AG09309 (cell line): ENCODE measurements at regions not wholly inside any gene's neighbourhood (a gene's known extent, or its start where the extent isn't known, plus 50 kb on each side); places are given as distances from the start of the nearest gene placed in this dataset.

Experiments used
- DNase-seq: peaks from one replicate; pipeline ENCODE4 v3.0.0-alpha.2; 2010; ENCODE audit warnings: low read depth
- H3K4me3 ChIP-seq: 2 replicates; pipeline ENCODE4 v1.5.1; 2011; ENCODE audit warnings: mild to moderate bottlenecking, low read depth, low read length, moderate library complexity; ENCODE audit not compliant: control insufficient read depth
- CTCF ChIP-seq: IDR thresholded peaks from 2 replicates; pipeline ENCODE4 v1.5.1; 2011; ENCODE audit warnings: mild to moderate bottlenecking, low read depth, low read length, inconsistent platforms; ENCODE audit not compliant: insufficient read depth, control insufficient read depth; ENCODE audit errors: missing control alignments

DNA sequence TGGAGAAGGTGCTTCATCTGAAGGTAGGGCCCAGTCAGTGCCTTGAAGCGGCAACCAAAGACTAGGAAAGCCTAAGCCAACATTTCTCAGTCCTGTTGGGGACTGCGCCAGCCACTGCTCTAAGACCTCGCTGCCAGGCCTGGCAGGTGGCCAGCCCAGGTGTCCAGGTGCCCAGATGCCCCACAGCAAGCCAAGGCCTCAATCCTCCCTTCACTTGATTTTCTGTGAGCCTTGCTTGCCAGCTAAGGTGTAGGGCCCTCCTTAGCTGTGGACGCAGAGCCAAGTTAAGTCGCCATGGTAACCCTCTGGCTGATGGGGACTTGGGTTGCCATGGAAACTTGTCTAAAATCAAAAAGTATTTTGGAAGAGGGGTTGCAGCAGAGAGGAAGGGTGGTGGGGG lies 135.0 kb downstream of the NAV1 start:
- H3K4me3 ChIP-seq: no peak overlapping the region
- DNase-seq: no peak
- TF ChIP-seq CTCF: no peak

- DNase-seq: no peak
- H3K4me3 ChIP-seq: no peak overlapping the region
- no peak for TF ChIP-seq CTCF
Measured at GRCh38 chr1:201675143-201675542, 136.2 kb downstream of the NAV1 start.

DNA sequence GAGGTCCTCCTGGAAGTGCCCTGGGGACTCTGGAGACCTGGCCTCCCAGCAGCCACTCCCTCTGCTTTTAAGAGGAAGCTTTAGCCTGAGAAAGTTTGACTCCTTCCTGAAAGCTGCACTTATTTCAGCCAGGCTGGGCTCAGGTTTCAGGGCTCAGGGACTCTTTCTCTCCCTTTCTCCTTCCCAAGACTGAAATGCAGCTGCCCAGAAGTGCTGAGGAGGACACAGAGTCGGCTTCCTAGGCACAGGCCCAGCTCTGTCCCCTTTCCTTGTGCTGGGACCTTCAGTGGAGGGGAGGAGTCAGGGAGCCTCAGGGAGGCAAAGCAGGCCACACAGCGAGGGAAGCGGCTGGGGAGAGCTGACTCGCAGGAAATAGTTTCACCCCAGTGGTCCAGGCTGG lies 137.3 kb downstream of the NAV1 start:
- no peak for DNase-seq
- H3K4me3 ChIP-seq: no peak overlapping the region
- no peak for TF ChIP-seq CTCF

- TF ChIP-seq CTCF: no peak
- H3K4me3 ChIP-seq: no peak overlapping the region
- no peak for DNase-seq
Measured at GRCh38 chr1:201676641-201677040, 137.7 kb downstream of the NAV1 start.

- no peak for TF ChIP-seq CTCF
- H3K4me3 ChIP-seq: no peak overlapping the region
- DNase-seq: no peak
Measured at GRCh38 chr1:201678264-201679101, 139.6 kb downstream of the NAV1 start.

DNA sequence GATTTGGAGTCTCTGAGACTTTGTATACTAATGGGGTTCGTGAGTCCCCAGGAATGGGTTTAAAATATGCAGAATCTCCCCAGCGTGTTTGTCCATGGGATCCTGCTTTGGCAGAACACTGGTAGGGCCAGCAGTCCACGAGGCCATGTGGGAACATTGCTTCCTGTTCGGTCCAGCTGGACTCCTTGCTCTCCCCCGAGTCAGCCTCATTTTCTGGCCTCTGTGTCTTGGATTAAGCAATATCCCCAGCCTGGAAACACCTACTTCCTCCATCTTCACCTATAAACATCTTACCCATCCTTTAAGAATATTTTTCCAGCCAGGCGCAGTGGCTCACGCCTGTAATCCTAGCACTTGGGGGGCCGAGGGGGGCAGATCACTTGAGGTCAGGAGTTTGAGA lies 142.4 kb downstream of the NAV1 start:
- no peak overlapping the region for H3K4me3 ChIP-seq
- TF ChIP-seq CTCF: no peak
- DNase-seq: no peak
